ENCODE measurements at regions not wholly inside any gene's neighbourhood (a gene's known extent, or its start where the extent isn't known, plus 50 kb on each side); places are given as distances from the start of the nearest gene placed in this dataset.

DNA sequence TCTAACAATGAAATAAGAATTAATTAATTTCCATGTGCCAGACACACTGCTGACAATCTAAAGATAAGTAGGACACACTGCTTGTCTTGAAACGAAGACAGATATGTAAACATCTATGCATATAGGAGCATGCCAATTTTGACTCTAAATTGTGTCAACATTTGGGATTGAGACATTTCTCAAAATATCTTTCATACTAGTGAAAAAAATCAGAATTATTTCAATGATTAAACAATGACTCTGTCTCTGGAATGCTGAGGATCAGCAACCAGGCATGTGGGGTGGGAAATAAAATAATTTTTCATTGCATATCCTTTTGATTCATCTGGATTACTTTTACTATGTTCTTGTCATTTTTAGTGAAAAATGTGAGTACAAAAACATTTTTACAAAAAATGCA is 262.6 kb upstream of the SYT4 start:
- Histone ChIP-seq H3K36me3 (no peaks in the 10 kb centered on the region), H3K27ac (no peak overlapping the region), H3K27me3 (no peaks in the 10 kb centered on the region), H3K9me3 (no peaks in the 10 kb centered on the region), H3K4me1 (no peaks in the 10 kb centered on the region), H3K4me3 (no peak overlapping the region)
- in situ Hi-C loops (cut with MboI; ENCODE audit: low pct_ligation_motif_present in 1 of 4, low pct_unique_long_range_greater_than_20kb in 1 of 4, low sequenced_read_pairs in 3 of 4): no loop called here
- intact Hi-C loops (cut with DNase I; ENCODE audit: low total_unique reads): no loop called here
- TF ChIP-seq EP300 (IDR thresholded peaks at IDR 0.05; ENCODE audit: low read depth) (no peak), POLR2A (IDR thresholded peaks at IDR 0.05) (no peak), POLR2AphosphoS5 (IDR thresholded peaks at IDR 0.05) (no peak)
- TF ChIP-seq, protein P1, sequence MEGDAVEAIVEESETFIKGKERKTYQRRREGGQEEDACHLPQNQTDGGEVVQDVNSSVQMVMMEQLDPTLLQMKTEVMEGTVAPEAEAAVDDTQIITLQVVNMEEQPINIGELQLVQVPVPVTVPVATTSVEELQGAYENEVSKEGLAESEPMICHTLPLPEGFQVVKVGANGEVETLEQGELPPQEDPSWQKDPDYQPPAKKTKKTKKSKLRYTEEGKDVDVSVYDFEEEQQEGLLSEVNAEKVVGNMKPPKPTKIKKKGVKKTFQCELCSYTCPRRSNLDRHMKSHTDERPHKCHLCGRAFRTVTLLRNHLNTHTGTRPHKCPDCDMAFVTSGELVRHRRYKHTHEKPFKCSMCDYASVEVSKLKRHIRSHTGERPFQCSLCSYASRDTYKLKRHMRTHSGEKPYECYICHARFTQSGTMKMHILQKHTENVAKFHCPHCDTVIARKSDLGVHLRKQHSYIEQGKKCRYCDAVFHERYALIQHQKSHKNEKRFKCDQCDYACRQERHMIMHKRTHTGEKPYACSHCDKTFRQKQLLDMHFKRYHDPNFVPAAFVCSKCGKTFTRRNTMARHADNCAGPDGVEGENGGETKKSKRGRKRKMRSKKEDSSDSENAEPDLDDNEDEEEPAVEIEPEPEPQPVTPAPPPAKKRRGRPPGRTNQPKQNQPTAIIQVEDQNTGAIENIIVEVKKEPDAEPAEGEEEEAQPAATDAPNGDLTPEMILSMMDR (IDR thresholded peaks at IDR 0.05): no peak
- WGBS, 2 donors (ENCODE audit: low coverage in 1 of 2): 25 to 43% methylated on average over 1 of the region's 1 CpG
- DNase-seq: no peak

DNA sequence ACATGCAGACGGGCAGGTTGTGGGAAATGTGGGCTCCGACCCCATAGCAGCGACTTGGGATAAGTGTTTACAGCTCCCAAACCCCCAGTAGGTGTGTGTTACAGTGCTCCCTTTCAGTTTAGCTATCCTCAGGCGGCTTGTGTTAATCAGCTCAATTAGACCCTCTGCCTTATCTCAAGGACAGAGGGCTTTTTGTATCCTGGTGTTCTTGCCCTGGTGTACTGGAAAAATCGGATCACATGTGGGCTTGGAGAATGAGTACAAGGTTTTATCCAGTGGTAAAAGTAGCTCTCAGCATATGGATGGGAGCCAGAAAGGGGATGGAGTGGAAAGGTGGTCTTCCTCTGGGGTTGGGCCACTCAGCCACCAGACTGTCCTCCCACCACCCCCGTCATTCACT is 264.7 kb upstream of the SYT4 start:
- H3K4me1 ChIP-seq: no peaks in the 10 kb centered on the region
- in situ Hi-C loops (cut with MboI; ENCODE audit: low pct_ligation_motif_present in 1 of 4, low pct_unique_long_range_greater_than_20kb in 1 of 4, low sequenced_read_pairs in 3 of 4): no loop called here

DNA sequence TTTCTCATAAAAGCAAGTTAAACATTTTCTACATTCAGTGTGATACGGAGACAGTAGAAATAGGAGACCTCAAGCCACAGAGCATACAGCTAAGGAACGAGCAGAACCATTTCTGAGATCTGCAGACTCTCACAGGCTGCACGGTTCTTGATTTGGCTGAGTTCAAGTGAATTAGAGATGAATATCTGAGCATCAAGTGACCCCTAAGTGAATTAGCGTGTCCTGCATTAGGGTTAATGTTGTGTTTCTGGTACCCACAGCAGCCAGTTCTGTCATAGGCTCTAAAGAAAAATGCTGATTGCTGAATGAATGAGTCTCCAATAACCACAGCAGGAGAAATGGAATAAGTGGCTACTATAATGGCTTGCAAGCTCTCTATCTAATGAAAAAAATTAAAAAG is 265.9 kb upstream of the SYT4 start:
- no peak overlapping the region for H3K27ac ChIP-seq
- H3K9me3 ChIP-seq: no peaks in the 10 kb centered on the region
- no peaks in the 10 kb centered on the region for H3K27me3 ChIP-seq
- no peak overlapping the region for H3K4me3 ChIP-seq
- no peak for DNase-seq
- H3K4me1 ChIP-seq: no peaks in the 10 kb centered on the region
- intact Hi-C loops (cut with DNase I; ENCODE audit: low total_unique reads) (no loop called here), in situ Hi-C loops (cut with MboI; ENCODE audit: low pct_ligation_motif_present in 1 of 4, low pct_unique_long_range_greater_than_20kb in 1 of 4, low sequenced_read_pairs in 3 of 4) (no loop called here)
- no peaks in the 10 kb centered on the region for H3K36me3 ChIP-seq
- TF ChIP-seq EP300 (IDR thresholded peaks at IDR 0.05; ENCODE audit: low read depth): no peak
- TF ChIP-seq, protein P1 (IDR thresholded peaks at IDR 0.05): no peak
- no peak for TF ChIP-seq POLR2A (IDR thresholded peaks at IDR 0.05)
- no peak for TF ChIP-seq POLR2AphosphoS5 (IDR thresholded peaks at IDR 0.05)
- WGBS, 2 donors (ENCODE audit: low coverage in 1 of 2): 74 to 79% methylated on average over 4 of the region's 4 CpGs

More for the DNA sequence above, 264.7 kb upstream of the SYT4 start:
- Histone ChIP-seq H3K36me3 (no peaks in the 10 kb centered on the region), H3K9me3 (no peaks in the 10 kb centered on the region), H3K27ac (no peak overlapping the region), H3K27me3 (no peaks in the 10 kb centered on the region), H3K4me3 (no peak overlapping the region)
- TF ChIP-seq, protein P1 (IDR thresholded peaks at IDR 0.05): no peak
- TF ChIP-seq POLR2AphosphoS5 (IDR thresholded peaks at IDR 0.05) (no peak), POLR2A (IDR thresholded peaks at IDR 0.05) (no peak), EP300 (IDR thresholded peaks at IDR 0.05; ENCODE audit: low read depth) (no peak)
- DNase-seq: no peak
- intact Hi-C loops (cut with DNase I; ENCODE audit: low total_unique reads): no loop called here
- 78 to 83% methylated on average over 3 to 6 of the region's 6 CpGs for WGBS, 2 donors (ENCODE audit: low coverage in 1 of 2)

DNA sequence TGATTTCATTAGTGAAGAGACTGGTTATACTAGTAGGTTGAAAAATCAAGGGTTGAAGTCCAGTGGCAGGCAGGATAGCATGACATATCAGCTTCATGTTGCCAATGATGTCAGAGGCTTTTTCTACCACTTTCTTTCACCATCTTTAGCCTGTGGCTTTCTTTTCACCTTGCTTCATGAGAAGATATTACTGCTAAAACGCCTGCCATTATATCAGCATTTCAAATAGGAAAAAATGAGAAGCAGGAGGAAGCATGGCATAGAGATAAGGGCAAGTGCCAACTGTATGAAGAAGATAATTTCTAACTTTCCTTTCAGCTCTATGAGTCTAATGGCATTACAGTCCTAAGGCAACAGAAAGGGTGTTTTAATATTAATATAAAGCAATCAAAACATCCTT is 270.2 kb upstream of the SYT4 start:
- H3K9me3 ChIP-seq: no peaks in the 10 kb centered on the region
- no peaks in the 10 kb centered on the region for H3K4me1 ChIP-seq
- WGBS, 2 donors (ENCODE audit: low coverage in 1 of 2): 33 to 40% methylated on average over 1 of the region's 1 CpG
- TF ChIP-seq, protein P1 (IDR thresholded peaks at IDR 0.05): no peak
- TF ChIP-seq POLR2A (IDR thresholded peaks at IDR 0.05): no peak
- TF ChIP-seq POLR2AphosphoS5 (IDR thresholded peaks at IDR 0.05): no peak
- TF ChIP-seq EP300 (IDR thresholded peaks at IDR 0.05; ENCODE audit: low read depth): no peak
- no peaks in the 10 kb centered on the region for H3K36me3 ChIP-seq
- in situ Hi-C loops (cut with MboI; ENCODE audit: low pct_ligation_motif_present in 1 of 4, low pct_unique_long_range_greater_than_20kb in 1 of 4, low sequenced_read_pairs in 3 of 4): no loop called here
- H3K27ac ChIP-seq: no peak overlapping the region
- H3K27me3 ChIP-seq: no peaks in the 10 kb centered on the region
- DNase-seq: no peak
- no peak overlapping the region for H3K4me3 ChIP-seq
- intact Hi-C loops (cut with DNase I; ENCODE audit: low total_unique reads): no loop called here

Measured in transverse colon (tissue), 4 donors.